ENCODE measurements at regions not wholly inside any gene's neighbourhood (a gene's known extent, or its start where the extent isn't known, plus 50 kb on each side); places are given as distances from the start of the nearest gene placed in this dataset.
"Not testable (repeated sequence)": the region's sequence is repeated elsewhere in the genome, so short reads cannot be mapped to it uniquely, and the experiment has no call there.

DNA sequence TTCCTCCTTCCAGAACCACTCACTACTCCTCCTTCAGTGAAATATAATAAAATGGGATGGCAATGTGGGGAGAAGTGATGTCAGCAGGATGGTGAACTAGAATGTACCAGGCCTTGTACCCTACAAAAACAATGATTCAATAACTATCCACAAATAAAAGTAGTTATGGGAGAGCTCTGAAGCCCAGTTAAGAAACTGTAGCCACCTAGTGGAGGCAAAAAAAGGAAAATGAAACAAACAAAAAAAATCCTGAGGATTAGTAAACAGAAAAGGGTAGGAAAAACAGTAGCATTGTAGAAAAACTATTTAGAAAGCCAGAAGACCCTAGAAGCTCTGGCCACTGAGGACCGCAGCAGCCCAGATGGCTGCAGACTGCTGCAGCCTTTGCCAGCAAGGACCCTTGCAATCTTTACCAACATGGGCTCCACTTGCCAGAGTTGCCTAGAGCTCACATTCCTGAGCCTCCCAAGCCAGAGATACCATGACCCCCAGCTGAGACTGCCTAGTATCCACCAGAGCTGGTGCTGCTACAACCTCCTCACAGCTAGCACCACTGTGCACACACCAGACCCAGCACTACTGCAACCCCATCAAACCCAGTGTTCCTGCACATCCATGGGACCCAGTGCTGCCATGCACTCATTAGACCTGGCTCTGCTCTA, 259.7 kb upstream of the MSX2 start:
- no peak for DNase-seq (ENCODE audit: low spot score)
- no peaks in the 10 kb centered on the region for H3K36me3 ChIP-seq (ENCODE audit: low read depth)
- no peaks in the 10 kb centered on the region for H3K9me3 ChIP-seq (ENCODE audit: severe bottlenecking)
- ATAC-seq (ENCODE audit: low read depth), result no peak
- no peaks in the 10 kb centered on the region for H3K27me3 ChIP-seq (ENCODE audit: insufficient read depth, poor library complexity, severe bottlenecking)
- H3K27ac ChIP-seq (ENCODE audit: poor library complexity, severe bottlenecking), result no peak overlapping the region
- H3K4me1 ChIP-seq (ENCODE audit: insufficient read depth, poor library complexity, severe bottlenecking), result peaks cover 17% of the 10 kb centered on the region
- no peak overlapping the region for H3K4me3 ChIP-seq (ENCODE audit: severe bottlenecking)
- TF ChIP-seq, protein P1, sequence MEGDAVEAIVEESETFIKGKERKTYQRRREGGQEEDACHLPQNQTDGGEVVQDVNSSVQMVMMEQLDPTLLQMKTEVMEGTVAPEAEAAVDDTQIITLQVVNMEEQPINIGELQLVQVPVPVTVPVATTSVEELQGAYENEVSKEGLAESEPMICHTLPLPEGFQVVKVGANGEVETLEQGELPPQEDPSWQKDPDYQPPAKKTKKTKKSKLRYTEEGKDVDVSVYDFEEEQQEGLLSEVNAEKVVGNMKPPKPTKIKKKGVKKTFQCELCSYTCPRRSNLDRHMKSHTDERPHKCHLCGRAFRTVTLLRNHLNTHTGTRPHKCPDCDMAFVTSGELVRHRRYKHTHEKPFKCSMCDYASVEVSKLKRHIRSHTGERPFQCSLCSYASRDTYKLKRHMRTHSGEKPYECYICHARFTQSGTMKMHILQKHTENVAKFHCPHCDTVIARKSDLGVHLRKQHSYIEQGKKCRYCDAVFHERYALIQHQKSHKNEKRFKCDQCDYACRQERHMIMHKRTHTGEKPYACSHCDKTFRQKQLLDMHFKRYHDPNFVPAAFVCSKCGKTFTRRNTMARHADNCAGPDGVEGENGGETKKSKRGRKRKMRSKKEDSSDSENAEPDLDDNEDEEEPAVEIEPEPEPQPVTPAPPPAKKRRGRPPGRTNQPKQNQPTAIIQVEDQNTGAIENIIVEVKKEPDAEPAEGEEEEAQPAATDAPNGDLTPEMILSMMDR (IDR thresholded peaks at IDR 0.05; ENCODE audit: poor library complexity, severe bottlenecking), result peak; percentile 50

DNA sequence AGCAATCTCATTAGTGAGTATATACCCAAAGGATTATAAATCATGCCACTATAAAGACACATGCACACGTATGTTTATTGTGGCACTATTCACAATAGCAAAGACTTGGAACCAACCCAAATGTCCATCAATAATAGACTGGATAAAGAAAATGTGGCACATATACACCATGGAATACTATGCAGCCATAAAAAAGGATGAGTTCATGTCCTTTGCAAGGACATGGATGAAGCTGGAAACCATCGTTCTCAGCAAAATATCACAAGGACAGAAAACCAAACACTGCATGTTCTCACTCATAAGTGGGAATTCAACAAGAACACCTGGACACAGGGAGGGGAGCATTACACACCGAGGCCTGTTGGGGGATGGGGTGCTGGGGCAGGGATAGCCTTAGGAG, 252.9 kb upstream of the MSX2 start:
- H3K27me3 ChIP-seq (ENCODE audit: insufficient read depth, poor library complexity, severe bottlenecking); H3K4me3 ChIP-seq (ENCODE audit: severe bottlenecking); H3K4me1 ChIP-seq (ENCODE audit: insufficient read depth, poor library complexity, severe bottlenecking); H3K36me3 ChIP-seq (ENCODE audit: low read depth); H3K9me3 ChIP-seq (ENCODE audit: severe bottlenecking); ATAC-seq (ENCODE audit: low read depth); DNase-seq (ENCODE audit: low spot score); H3K27ac ChIP-seq (ENCODE audit: poor library complexity, severe bottlenecking): not testable (repeated sequence)

DNA sequence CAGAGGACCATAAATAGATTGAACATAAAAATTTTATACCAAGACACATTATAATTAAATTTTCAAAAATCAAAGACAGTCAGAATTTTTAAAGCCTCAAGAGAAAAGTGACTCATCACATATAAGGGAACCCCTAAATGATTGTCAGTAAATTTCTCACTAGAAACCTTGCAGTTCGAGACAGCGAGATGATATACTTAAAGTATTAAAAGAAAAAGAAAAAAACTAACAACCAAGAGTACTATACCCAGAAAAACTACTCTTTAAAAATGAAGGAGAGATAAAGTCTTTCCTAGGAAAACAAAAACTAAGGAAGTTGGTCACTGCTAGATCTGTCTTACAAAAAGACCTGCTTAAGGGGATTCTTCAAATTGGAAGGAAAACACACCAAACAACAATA, 251.4 kb upstream of the MSX2 start:
- TF ChIP-seq, protein P1 (IDR thresholded peaks at IDR 0.05; ENCODE audit: poor library complexity, severe bottlenecking), result no peak
- peaks cover 4% of the 10 kb centered on the region for H3K9me3 ChIP-seq (ENCODE audit: severe bottlenecking)
- no peaks in the 10 kb centered on the region for H3K4me1 ChIP-seq (ENCODE audit: insufficient read depth, poor library complexity, severe bottlenecking)
- no peak overlapping the region for H3K27ac ChIP-seq (ENCODE audit: poor library complexity, severe bottlenecking)
- ATAC-seq (ENCODE audit: low read depth) (no peak), DNase-seq (ENCODE audit: low spot score) (no peak)
- H3K4me3 ChIP-seq (ENCODE audit: severe bottlenecking), result no peak overlapping the region
- H3K36me3 ChIP-seq (ENCODE audit: low read depth), result no peaks in the 10 kb centered on the region
- H3K27me3 ChIP-seq (ENCODE audit: insufficient read depth, poor library complexity, severe bottlenecking), result no peaks in the 10 kb centered on the region

DNA sequence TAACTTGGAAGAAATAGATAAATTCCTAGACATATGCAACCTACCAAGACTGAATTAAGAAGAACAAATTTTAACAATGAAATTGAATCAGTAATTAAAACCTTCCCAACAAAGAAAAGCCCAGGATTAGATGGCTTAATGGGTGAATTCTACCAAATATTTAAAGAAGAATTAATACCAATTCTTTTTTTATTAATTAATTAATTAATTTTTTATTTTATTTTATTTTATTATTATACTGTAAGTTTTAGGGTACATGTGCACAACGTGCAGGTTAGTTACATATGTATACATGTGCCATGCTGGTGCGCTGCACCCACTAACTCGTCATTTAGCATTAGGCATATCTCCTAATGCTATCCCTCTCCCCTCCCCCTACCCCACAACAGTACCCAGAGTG, 248.4 kb upstream of the MSX2 start:
- not testable (repeated sequence) for H3K36me3 ChIP-seq (ENCODE audit: low read depth); ATAC-seq (ENCODE audit: low read depth); H3K4me1 ChIP-seq (ENCODE audit: insufficient read depth, poor library complexity, severe bottlenecking); DNase-seq (ENCODE audit: low spot score); H3K4me3 ChIP-seq (ENCODE audit: severe bottlenecking); H3K9me3 ChIP-seq (ENCODE audit: severe bottlenecking); H3K27ac ChIP-seq (ENCODE audit: poor library complexity, severe bottlenecking); H3K27me3 ChIP-seq (ENCODE audit: insufficient read depth, poor library complexity, severe bottlenecking)

DNA sequence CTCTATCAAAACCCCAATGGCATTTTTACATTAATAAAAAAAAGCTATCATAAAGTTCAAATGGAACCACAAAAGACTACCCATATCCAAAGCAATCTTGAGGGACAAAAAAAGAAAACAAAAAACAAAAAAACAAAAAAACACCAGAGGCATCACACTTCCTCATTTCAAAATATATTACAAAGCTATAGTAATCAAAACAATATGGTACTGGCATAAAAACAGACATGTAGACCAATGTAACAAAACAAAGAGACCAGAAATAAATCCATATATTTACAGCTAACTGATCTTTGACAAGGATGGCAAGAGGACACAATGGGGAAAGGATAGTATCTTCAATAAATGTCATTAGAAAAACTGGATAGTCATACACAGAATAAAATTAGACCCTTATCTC, 245.1 kb upstream of the MSX2 start:
- DNase-seq (ENCODE audit: low spot score) (no peak), ATAC-seq (ENCODE audit: low read depth) (no peak)
- no peaks in the 10 kb centered on the region for H3K36me3 ChIP-seq (ENCODE audit: low read depth)
- H3K9me3 ChIP-seq (ENCODE audit: severe bottlenecking), result peaks cover 4% of the 10 kb centered on the region
- H3K27me3 ChIP-seq (ENCODE audit: insufficient read depth, poor library complexity, severe bottlenecking), result no peaks in the 10 kb centered on the region
- no peak overlapping the region for H3K4me3 ChIP-seq (ENCODE audit: severe bottlenecking)
- TF ChIP-seq, protein P1 (IDR thresholded peaks at IDR 0.05; ENCODE audit: poor library complexity, severe bottlenecking), result no peak
- no peaks in the 10 kb centered on the region for H3K4me1 ChIP-seq (ENCODE audit: insufficient read depth, poor library complexity, severe bottlenecking)
- H3K27ac ChIP-seq (ENCODE audit: poor library complexity, severe bottlenecking), result no peak overlapping the region

DNA sequence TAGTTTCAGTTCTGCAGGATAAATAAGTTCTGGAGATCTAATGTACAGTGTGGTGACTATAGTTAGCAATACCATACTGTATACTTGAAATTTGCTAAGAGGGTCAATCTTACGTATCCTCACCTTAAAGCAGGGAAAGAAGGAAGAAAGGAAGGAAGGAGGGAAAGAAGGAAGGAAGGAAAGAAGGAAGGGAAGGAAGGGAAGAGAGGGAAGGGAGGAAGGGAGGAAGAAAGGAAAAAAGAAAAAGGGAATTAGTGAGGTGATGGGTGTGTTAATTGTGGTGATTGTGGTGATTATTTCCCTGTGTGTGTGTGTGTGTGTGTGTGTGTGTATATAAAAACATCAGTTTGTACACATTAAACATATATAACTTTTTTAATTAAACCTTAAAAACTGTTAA, 242.6 kb upstream of the MSX2 start:
- TF ChIP-seq, protein P1 (IDR thresholded peaks at IDR 0.05; ENCODE audit: poor library complexity, severe bottlenecking), result no peak
- DNase-seq (ENCODE audit: low spot score), result no peak

More for the DNA sequence above, 242.6 kb upstream of the MSX2 start:
- Histone ChIP-seq H3K4me1 (ENCODE audit: insufficient read depth, poor library complexity, severe bottlenecking) (no peaks in the 10 kb centered on the region), H3K36me3 (ENCODE audit: low read depth) (no peaks in the 10 kb centered on the region), H3K9me3 (ENCODE audit: severe bottlenecking) (peaks cover 4% of the 10 kb centered on the region), H3K4me3 (ENCODE audit: severe bottlenecking) (no peak overlapping the region), H3K27ac (ENCODE audit: poor library complexity, severe bottlenecking) (no peak overlapping the region), H3K27me3 (ENCODE audit: insufficient read depth, poor library complexity, severe bottlenecking) (no peaks in the 10 kb centered on the region)
- no peak for ATAC-seq (ENCODE audit: low read depth)

All from RWPE2 (cell line).